ENCODE measurements at regions not wholly inside any gene's neighbourhood (a gene's known extent, or its start where the extent isn't known, plus 50 kb on each side); places are given as distances from the start of the nearest gene placed in this dataset.
"Not testable (repeated sequence)": the region's sequence is repeated elsewhere in the genome, so short reads cannot be mapped to it uniquely, and the experiment has no call there.

GRCh38 chr10:108956149-108956548, 967.2 kb downstream of the XPNPEP1 start:
- H3K4me3 ChIP-seq = no peak overlapping the region
- no peaks in the 10 kb centered on the region for H3K36me3 ChIP-seq
- H3K9me3 ChIP-seq = no peaks in the 10 kb centered on the region
- DNase-seq (ENCODE audit: low spot score) (no peak), ATAC-seq (ENCODE audit: insufficient number of reproducible peaks, low FRiP score, low read depth) (no peak)
- no peaks in the 10 kb centered on the region for H3K27me3 ChIP-seq (replicated peaks; ENCODE audit: insufficient read depth)
- no peak for TF ChIP-seq CTCF (IDR thresholded peaks at IDR 0.05)
- no peaks in the 10 kb centered on the region for H3K4me1 ChIP-seq (ENCODE audit: control insufficient read depth in 1 of 2, low read depth in 2 of 2)
- H3K27ac ChIP-seq = no peak overlapping the region

DNA sequence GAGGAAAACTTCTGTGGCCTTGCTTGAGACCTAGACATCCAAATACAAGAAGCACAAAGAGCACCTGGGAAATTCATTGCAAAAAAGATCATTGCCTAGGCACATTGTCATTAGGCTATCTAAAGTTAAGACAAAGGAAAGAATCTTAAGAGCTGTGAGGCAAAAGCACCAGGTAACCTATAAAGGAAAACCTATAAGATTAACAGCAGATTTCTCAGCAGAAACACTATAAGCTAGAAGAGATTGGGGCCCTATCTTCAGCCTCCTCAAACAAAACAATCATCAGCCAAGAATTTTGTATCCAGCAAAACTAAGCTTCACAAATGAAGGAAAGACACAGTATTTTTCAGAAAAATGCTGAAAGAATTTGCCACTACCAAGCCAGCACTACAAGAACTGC, 1003.3 kb downstream of the XPNPEP1 start:
- ATAC-seq (ENCODE audit: insufficient number of reproducible peaks, low FRiP score, low read depth); H3K27ac ChIP-seq; H3K4me1 ChIP-seq (ENCODE audit: control insufficient read depth in 1 of 2, low read depth in 2 of 2); H3K9me3 ChIP-seq; H3K36me3 ChIP-seq; DNase-seq (ENCODE audit: low spot score); H3K4me3 ChIP-seq; H3K27me3 ChIP-seq (replicated peaks; ENCODE audit: insufficient read depth): not testable (repeated sequence)

- no peaks in the 10 kb centered on the region for H3K36me3 ChIP-seq
- H3K27ac ChIP-seq = no peak overlapping the region
- TF ChIP-seq CTCF (IDR thresholded peaks at IDR 0.05) = no peak
- no peaks in the 10 kb centered on the region for H3K27me3 ChIP-seq (replicated peaks; ENCODE audit: insufficient read depth)
- no peak for DNase-seq (ENCODE audit: low spot score)
- no peaks in the 10 kb centered on the region for H3K4me1 ChIP-seq (ENCODE audit: control insufficient read depth in 1 of 2, low read depth in 2 of 2)
- no peak for ATAC-seq (ENCODE audit: insufficient number of reproducible peaks, low FRiP score, low read depth)
- no peak overlapping the region for H3K4me3 ChIP-seq
- H3K9me3 ChIP-seq = no peaks in the 10 kb centered on the region
Measured at GRCh38 chr10:108913300-108913699, 1010.0 kb downstream of the XPNPEP1 start.

DNA sequence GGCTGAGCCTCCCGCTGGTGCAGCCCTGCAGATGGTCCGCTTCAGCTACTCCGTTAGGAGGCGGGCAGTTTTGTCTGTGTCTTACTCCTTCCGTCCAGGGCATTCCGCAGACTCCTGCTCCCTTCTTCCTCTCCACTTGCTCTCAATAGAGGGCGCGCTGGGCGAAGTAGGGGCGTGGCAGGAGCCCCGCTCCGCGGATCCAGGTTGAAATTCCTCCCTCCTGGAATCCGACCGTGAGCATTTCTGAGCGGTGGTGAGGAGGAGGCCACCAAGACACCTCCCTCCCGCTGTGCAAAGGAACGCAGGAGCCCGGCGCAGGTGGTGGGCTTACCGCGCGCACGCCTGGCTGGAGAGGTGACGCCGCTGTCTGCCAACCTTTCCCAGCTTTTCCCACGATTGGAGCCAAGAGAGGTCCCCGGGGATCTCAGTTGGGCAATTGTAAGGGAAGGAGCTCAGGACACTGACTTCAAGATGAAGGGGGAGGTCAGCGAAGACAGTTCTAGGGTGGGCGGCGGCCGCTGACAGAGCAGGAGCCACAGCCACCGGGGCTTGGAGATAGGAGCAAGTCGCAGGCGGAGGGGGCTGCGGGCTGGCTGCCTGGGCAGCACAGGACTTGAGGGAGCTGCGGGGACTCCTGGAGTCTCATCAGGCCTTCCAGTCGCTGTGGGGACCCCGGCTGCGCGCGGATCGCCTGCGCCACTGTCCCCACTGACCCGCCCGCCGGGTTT, 1011.3 kb downstream of the XPNPEP1 start:
- Histone ChIP-seq H3K27me3 (replicated peaks; ENCODE audit: insufficient read depth) (no peaks in the 10 kb centered on the region), H3K4me3 (peak overlapping the region; percentile 35), H3K9me3 (no peaks in the 10 kb centered on the region), H3K36me3 (no peaks in the 10 kb centered on the region), H3K27ac (no peak overlapping the region), H3K4me1 (ENCODE audit: control insufficient read depth in 1 of 2, low read depth in 2 of 2) (no peaks in the 10 kb centered on the region)
- ATAC-seq (ENCODE audit: insufficient number of reproducible peaks, low FRiP score, low read depth) = no peak
- no peak for DNase-seq (ENCODE audit: low spot score)
- no peak for TF ChIP-seq CTCF (IDR thresholded peaks at IDR 0.05)

DNA sequence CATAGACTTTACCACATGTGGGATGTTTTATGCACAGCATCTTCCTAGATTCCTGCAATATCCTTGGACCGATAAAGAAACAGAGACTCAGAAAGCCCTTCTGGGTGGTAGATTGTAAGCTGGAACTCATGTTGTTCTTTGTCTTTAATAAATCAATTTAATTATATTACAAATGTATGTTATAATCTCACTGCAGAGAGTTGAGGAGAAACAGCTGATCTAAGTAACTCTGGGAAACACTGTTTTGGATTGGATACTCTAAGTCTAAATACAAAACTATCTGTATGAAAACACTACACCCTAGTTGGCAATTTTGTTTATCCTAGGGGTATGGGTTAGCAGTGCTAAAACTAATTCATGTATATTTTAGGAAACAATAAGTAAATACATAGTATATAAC, 1015.2 kb downstream of the XPNPEP1 start:
- H3K4me3 ChIP-seq = no peak overlapping the region
- no peaks in the 10 kb centered on the region for H3K9me3 ChIP-seq
- no peak for ATAC-seq (ENCODE audit: insufficient number of reproducible peaks, low FRiP score, low read depth)
- no peaks in the 10 kb centered on the region for H3K27me3 ChIP-seq (replicated peaks; ENCODE audit: insufficient read depth)
- TF ChIP-seq CTCF (IDR thresholded peaks at IDR 0.05) = no peak
- H3K4me1 ChIP-seq (ENCODE audit: control insufficient read depth in 1 of 2, low read depth in 2 of 2) = no peaks in the 10 kb centered on the region
- no peak overlapping the region for H3K27ac ChIP-seq
- no peak for DNase-seq (ENCODE audit: low spot score)
- no peaks in the 10 kb centered on the region for H3K36me3 ChIP-seq

- TF ChIP-seq CTCF (IDR thresholded peaks at IDR 0.05) = no peak
- ATAC-seq (ENCODE audit: insufficient number of reproducible peaks, low FRiP score, low read depth) = no peak
Measured at GRCh38 chr10:108905821-108906220, 1017.5 kb downstream of the XPNPEP1 start.

More at GRCh38 chr10:108905821-108906220, 1017.5 kb downstream of the XPNPEP1 start:
- Histone ChIP-seq H3K4me3 (no peak overlapping the region), H3K9me3 (no peaks in the 10 kb centered on the region), H3K27me3 (replicated peaks; ENCODE audit: insufficient read depth) (no peaks in the 10 kb centered on the region), H3K36me3 (no peaks in the 10 kb centered on the region), H3K4me1 (ENCODE audit: control insufficient read depth in 1 of 2, low read depth in 2 of 2) (no peaks in the 10 kb centered on the region), H3K27ac (no peak overlapping the region)
- DNase-seq (ENCODE audit: low spot score) = no peak
